ENCODE measurements at regions not wholly inside any gene's neighbourhood (a gene's known extent, or its start where the extent isn't known, plus 50 kb on each side); places are given as distances from the start of the nearest gene placed in this dataset.

- Histone ChIP-seq H4K20me1 (ENCODE audit: insufficient read depth) (no peaks in the 10 kb centered on the region), H3K27me3 (ENCODE audit: insufficient read depth, low read depth, low read length) (no peaks in the 10 kb centered on the region)
- TF ChIP-seq RAD21 (conservative IDR thresholded peaks at IDR 0.05) (no peak), REST (IDR thresholded peaks at IDR 0.05; ENCODE audit: borderline replicate concordance) (no peak)
Observed at GRCh38 chr7:155872678-155873369, 60.6 kb upstream of the SHH start.

GRCh38 chr7:155871211-155871610, 58.9 kb upstream of the SHH start:
- H3K36me3 ChIP-seq (ENCODE audit: insufficient read depth, low read length): no peaks in the 10 kb centered on the region
- no peaks in the 10 kb centered on the region for H3K79me2 ChIP-seq (replicated peaks; ENCODE audit: insufficient read depth, low read length)
- H3K9me2 ChIP-seq (ENCODE audit: insufficient read depth, low read length): no peaks in the 10 kb centered on the region
- H3K9me3 ChIP-seq (ENCODE audit: low read length): no peaks in the 10 kb centered on the region
- no peak overlapping the region for H3K9ac ChIP-seq (ENCODE audit: low read length)
- TF ChIP-seq EZH2 (IDR thresholded peaks at IDR 0.05; ENCODE audit: borderline replicate concordance, insufficient read depth, low read length, poor library complexity, severe bottlenecking) (no peak), EP300 (conservative IDR thresholded peaks at IDR 0.05; ENCODE audit: poor library complexity, severe bottlenecking) (no peak), REST (IDR thresholded peaks at IDR 0.05; ENCODE audit: borderline replicate concordance) (no peak), CTCF (IDR thresholded peaks at IDR 0.05; ENCODE audit: poor library complexity, severe bottlenecking) (no peak), TAF1 (IDR thresholded peaks at IDR 0.05; ENCODE audit: low read depth) (no peak), RAD21 (conservative IDR thresholded peaks at IDR 0.05) (no peak), MXI1 (conservative IDR thresholded peaks at IDR 0.05; ENCODE audit: poor library complexity, severe bottlenecking) (no peak), POLR2AphosphoS5 (IDR thresholded peaks at IDR 0.05) (no peak), SMC3 (conservative IDR thresholded peaks at IDR 0.05; ENCODE audit: poor library complexity) (no peak)
- H3K4me3 ChIP-seq (ENCODE audit: low read length): no peak overlapping the region
- H3F3A ChIP-seq (ENCODE audit: insufficient read depth, low read length, poor library complexity, severe bottlenecking): no peaks in the 10 kb centered on the region
- H3K4me2 ChIP-seq (ENCODE audit: low read length): no peak overlapping the region
- H4K20me1 ChIP-seq (ENCODE audit: insufficient read depth): no peaks in the 10 kb centered on the region
- no peaks in the 10 kb centered on the region for H3K27me3 ChIP-seq (ENCODE audit: insufficient read depth, low read depth, low read length)
- H3K27ac ChIP-seq (ENCODE audit: low read length): no peak overlapping the region
- H2AFZ ChIP-seq (ENCODE audit: low read depth, low read length): no peak overlapping the region

More at GRCh38 chr7:155872678-155873369, 60.6 kb upstream of the SHH start:
- Histone ChIP-seq H3F3A (ENCODE audit: insufficient read depth, low read length, poor library complexity, severe bottlenecking) (no peaks in the 10 kb centered on the region), H3K9me3 (ENCODE audit: low read length) (no peaks in the 10 kb centered on the region), H3K79me2 (replicated peaks; ENCODE audit: insufficient read depth, low read length) (no peaks in the 10 kb centered on the region), H3K9me2 (ENCODE audit: insufficient read depth, low read length) (no peaks in the 10 kb centered on the region), H3K36me3 (ENCODE audit: insufficient read depth, low read length) (no peaks in the 10 kb centered on the region), H2AFZ (ENCODE audit: low read depth, low read length) (no peak overlapping the region), H3K27ac (ENCODE audit: low read length) (no peak overlapping the region), H3K4me3 (ENCODE audit: low read length) (no peak overlapping the region), H3K9ac (ENCODE audit: low read length) (no peak overlapping the region), H3K4me2 (ENCODE audit: low read length) (no peak overlapping the region)

Measured in neural cell (in vitro differentiated cells).